Cardiac fibroblast (primary cell): ENCODE measurements at regions not wholly inside any gene's neighbourhood (a gene's known extent, or its start where the extent isn't known, plus 50 kb on each side); places are given as distances from the start of the nearest gene placed in this dataset.

Experiments used
- DNase-seq, 2 donors: peaks; one replicate each; pipeline versions ENCODE4 v3.0.0 to v3.0.0-alpha.2; 2010; ENCODE audit warnings: low read depth in 2 of 2
- H3K4me3 ChIP-seq, 2 donors: replicated peaks in 1 of 2; 1 replicate in 1 of 2; 2 replicates in 1 of 2; pipeline ENCODE4 v1.5.1; 2011; ENCODE audit warnings: low read depth in 2 of 2, low read length in 2 of 2, mild to moderate bottlenecking in 2 of 2, moderate library complexity in 1 of 2
- TF ChIP-seq, protein P1 (sequence below): IDR thresholded peaks from one replicate; pipeline ENCODE4 v1.5.1; 2011; ENCODE audit warnings: low read depth, mild to moderate bottlenecking, low read length, inconsistent platforms

DNA sequence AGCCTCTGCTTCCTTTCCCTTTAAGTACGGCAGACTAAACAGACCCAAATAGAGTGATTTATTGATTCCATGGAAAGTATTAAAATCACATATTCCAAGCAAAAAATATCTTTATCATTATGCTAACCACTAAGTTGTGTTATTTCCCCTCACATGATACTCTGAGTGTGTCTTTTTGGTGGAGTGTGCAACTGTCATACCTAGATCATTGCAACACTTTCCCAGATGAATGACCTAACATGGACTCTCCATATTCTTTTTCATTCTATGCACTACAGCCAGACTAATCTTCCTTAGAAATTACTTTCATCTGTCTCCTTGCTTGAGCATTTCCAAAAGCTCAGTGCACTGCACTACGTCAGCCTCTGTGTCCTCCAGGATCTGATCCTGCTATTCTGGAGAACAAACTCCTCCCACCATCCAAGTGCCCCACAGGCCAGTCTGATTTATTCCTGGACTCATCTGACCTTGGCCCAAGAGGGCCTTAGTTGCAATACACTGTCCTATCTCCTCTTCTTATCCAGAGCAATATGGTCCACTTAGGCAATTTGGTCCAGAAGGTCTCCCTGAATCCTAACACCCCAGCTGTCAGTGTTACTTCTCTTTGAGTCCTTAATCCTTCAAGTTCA lies 263.3 kb upstream of the KLF6 start:
- H3K4me3 ChIP-seq: no peak overlapping the region
- TF ChIP-seq, protein P1, sequence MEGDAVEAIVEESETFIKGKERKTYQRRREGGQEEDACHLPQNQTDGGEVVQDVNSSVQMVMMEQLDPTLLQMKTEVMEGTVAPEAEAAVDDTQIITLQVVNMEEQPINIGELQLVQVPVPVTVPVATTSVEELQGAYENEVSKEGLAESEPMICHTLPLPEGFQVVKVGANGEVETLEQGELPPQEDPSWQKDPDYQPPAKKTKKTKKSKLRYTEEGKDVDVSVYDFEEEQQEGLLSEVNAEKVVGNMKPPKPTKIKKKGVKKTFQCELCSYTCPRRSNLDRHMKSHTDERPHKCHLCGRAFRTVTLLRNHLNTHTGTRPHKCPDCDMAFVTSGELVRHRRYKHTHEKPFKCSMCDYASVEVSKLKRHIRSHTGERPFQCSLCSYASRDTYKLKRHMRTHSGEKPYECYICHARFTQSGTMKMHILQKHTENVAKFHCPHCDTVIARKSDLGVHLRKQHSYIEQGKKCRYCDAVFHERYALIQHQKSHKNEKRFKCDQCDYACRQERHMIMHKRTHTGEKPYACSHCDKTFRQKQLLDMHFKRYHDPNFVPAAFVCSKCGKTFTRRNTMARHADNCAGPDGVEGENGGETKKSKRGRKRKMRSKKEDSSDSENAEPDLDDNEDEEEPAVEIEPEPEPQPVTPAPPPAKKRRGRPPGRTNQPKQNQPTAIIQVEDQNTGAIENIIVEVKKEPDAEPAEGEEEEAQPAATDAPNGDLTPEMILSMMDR: no peak
- DNase-seq: no peak

DNA sequence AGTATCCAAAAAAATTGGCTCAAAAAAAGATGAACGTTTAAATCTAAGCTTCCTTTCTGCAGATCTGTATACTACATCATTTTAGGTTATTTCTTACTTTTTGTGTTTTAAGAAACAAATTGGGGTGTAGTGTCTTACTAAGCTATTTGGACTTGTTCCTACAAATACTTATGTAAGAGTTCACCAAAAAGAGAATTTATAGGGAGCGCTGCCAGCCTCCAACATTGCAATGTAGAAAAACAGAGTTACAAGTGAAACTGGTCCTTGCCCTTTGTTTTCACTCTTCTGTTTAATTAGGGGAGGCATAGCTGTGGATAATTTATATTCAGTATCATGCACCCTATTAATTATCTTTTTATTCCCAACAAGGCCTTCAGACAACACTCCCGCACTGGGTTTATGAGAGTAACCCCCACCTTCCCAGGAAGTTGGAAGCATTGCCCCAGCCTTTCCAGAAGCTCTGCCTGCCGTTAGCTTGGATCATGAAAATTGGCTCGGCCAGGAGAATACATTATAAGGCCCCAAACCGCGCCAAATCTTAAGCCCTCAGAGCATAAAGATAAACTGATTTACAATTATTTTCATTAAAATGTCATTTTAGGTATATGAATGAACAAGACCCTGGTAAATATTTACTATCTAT lies 261.8 kb upstream of the KLF6 start:
- TF ChIP-seq, protein P1: no peak
- DNase-seq: no peak
- no peak overlapping the region for H3K4me3 ChIP-seq

DNA sequence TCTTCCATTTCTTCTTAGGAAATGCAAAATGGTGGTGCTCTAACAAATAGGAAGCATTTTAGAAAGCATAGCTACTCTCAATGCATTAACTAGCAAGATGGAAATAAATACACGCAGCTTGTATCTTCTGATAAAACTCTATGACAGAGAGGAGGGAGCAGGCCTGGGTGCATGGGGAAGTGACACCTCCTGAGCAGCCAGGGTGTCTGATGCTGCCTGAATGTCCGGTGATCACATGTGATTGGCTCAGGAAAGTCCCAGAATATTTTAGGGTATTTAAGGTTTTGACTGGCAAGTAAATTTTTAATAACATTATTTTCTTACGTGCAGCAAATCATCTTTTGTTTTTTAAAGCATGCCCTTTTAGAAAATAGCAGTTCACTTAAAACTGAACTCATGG lies 261.0 kb upstream of the KLF6 start:
- DNase-seq: no peak
- H3K4me3 ChIP-seq: no peak overlapping the region
- TF ChIP-seq, protein P1: no peak

DNA sequence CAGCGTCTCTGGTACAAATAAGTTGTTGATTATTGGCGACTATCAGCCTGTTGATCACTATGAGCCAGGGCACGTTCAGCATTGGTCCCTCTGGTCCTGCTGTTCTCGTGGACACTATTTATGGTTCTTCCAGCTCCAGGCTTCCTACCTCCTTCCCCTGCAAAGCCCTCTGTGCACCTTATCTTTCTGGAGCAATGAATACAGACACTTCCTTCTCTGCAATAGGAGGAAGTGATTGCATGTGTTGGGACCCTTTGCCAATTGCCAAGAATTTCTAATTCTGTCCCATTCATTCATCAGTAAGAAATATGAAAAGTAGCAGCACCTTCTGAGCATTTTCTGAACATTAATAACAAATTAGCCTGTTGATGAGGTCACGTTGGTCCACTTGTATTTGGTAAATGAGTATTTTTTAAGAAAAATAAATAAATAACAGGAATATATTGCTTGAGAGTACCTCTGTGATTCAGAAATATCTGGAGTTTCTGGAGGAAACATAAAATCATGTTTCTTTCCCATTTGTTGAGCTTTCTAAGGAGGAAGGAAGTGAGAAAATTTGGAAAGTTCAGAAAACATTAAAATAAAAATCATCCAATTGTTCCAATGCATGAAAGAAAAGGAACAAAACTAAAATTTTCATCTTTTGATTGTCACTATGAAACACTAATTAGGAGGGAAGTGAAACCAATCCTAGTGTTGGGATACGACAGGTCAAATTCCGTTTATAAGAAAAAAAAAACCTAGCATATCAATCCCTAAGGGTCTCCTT lies 259.1 kb upstream of the KLF6 start:
- TF ChIP-seq, protein P1: no peak
- no peak overlapping the region for H3K4me3 ChIP-seq
- DNase-seq: peak in 1 of 2 donors; percentile 28

DNA sequence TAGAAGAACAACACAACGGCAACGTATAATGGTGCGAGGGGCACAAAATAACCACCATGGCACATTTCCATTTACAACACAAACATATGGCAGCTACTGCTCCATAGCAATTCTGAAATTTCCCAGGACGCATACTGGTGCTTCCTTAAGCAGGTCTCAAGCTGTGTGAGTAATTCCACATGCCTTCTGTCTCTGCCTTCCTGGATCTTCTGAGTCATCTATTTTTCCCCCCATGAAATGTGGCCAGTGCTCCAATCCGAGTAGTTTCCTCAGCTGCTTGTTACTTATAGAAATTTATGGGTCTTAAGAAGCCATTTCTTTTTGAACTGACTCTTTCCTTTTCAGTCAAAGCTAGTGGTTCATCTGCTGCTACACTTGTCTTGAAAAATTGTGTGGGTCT lies 256.6 kb upstream of the KLF6 start:
- DNase-seq: peak in 1 of 2 donors; percentile 24
- H3K4me3 ChIP-seq: no peak overlapping the region
- TF ChIP-seq, protein P1: no peak

DNA sequence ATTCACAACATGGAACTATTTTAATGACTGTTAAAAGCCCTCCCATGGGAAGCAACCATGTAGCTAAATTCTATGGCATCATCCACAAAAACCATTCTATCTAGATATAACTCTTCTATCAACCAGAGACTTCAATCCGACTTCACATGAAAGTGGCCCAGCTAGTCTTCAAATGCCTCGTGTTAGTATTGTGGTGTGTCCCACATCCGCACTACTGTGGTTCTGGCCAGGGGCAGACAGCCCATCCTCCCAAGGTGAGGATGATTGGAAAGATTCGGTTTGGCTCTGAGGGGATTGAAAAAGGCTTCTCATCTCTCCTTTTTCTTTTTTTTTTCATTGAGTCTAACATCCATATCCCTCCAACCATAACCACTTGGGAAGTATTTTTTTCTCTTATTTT lies 253.0 kb upstream of the KLF6 start:
- no peak overlapping the region for H3K4me3 ChIP-seq
- no peak for DNase-seq
- TF ChIP-seq, protein P1: no peak
